HG03378 (cell line): ENCODE measurements at regions not wholly inside any gene's neighbourhood (a gene's known extent, or its start where the extent isn't known, plus 50 kb on each side); places are given as distances from the start of the nearest gene placed in this dataset.
A peak's percentile ranks its signal among the peaks of the same experiment; 100 is the strongest.

Source experiments
- ATAC-seq: cut with Tn5 transposase; IDR thresholded peaks from one replicate; pipeline ENCODE4 v1.9.1; 2021; ENCODE audit warnings: mild to moderate bottlenecking, moderate library complexity; ENCODE audit not compliant: unreplicated experiment

- ATAC-seq: no peak
Observed at GRCh38 chr12:92504594-92504981, 198.2 kb upstream of the PLEKHG7 start.

- no peak for ATAC-seq
Observed at GRCh38 chr12:92503971-92504593, 198.7 kb upstream of the PLEKHG7 start.

GRCh38 chr12:92503029-92503931, 199.5 kb upstream of the PLEKHG7 start:
- ATAC-seq: peak; percentile 76

- peak; percentile 28 for ATAC-seq
Observed at GRCh38 chr12:92502417-92503028, 200.3 kb upstream of the PLEKHG7 start.

- ATAC-seq: peak; percentile 63
Observed at GRCh38 chr12:92496790-92497189, 206.0 kb upstream of the PLEKHG7 start.

- no peak for ATAC-seq
Observed at GRCh38 chr12:92495108-92495507, 207.7 kb upstream of the PLEKHG7 start.

GRCh38 chr12:92493816-92494215, 209.0 kb upstream of the PLEKHG7 start:
- peak; percentile 59 for ATAC-seq

GRCh38 chr12:92492995-92493394, 209.8 kb upstream of the PLEKHG7 start:
- ATAC-seq: no peak

GRCh38 chr12:92492291-92492690, 210.5 kb upstream of the PLEKHG7 start:
- no peak for ATAC-seq

- no peak for ATAC-seq
Observed at GRCh38 chr12:92489781-92490180, 213.0 kb upstream of the PLEKHG7 start.

GRCh38 chr12:92488735-92489134, 214.1 kb upstream of the PLEKHG7 start:
- no peak for ATAC-seq

- ATAC-seq: no peak
Observed at GRCh38 chr12:92487138-92487485, 215.7 kb upstream of the PLEKHG7 start.

GRCh38 chr12:92486443-92487137, 216.2 kb upstream of the PLEKHG7 start:
- ATAC-seq: peak; percentile 35

GRCh38 chr12:92485351-92486348, 217.1 kb upstream of the PLEKHG7 start:
- ATAC-seq: no peak

GRCh38 chr12:92482599-92482998, 220.2 kb upstream of the PLEKHG7 start:
- ATAC-seq: no peak

GRCh38 chr12:92481066-92481465, 221.7 kb upstream of the PLEKHG7 start:
- ATAC-seq: no peak

- no peak for ATAC-seq
Observed at GRCh38 chr12:92478692-92479091, 224.1 kb upstream of the PLEKHG7 start.

- no peak for ATAC-seq
Observed at GRCh38 chr12:92476844-92477243, 225.9 kb upstream of the PLEKHG7 start.

- ATAC-seq: no peak
Observed at GRCh38 chr12:92473564-92473963, 229.2 kb upstream of the PLEKHG7 start.

GRCh38 chr12:92472201-92472600, 230.6 kb upstream of the PLEKHG7 start:
- no peak for ATAC-seq
